Stomach (tissue), 8 donors: ENCODE measurements at regions not wholly inside any gene's neighbourhood (a gene's known extent, or its start where the extent isn't known, plus 50 kb on each side); places are given as distances from the start of the nearest gene placed in this dataset.

ENCODE experiments used
- DNase-seq, 2 donors: peaks; one replicate each; pipeline versions ENCODE4 v3.0.0 to v3.0.0-alpha.2; 2013 to 2019
- H3K27ac ChIP-seq, 5 donors: fragments of 200-600 bp in 4 of 5; sonication (generic) in 4 of 5; one replicate each; pipeline ENCODE4 v1.5.1; 2013 to 2019; ENCODE audit warnings: mild to moderate bottlenecking in 1 of 5, moderate library complexity in 1 of 5
- H3K27me3 ChIP-seq, 3 donors: fragments of 200-600 bp; sonication (generic); one replicate each; pipeline ENCODE4 v1.5.1; 2017 to 2019; ENCODE audit warnings: mixed run types in 1 of 3
- H3K36me3 ChIP-seq, 4 donors: fragments of 200-600 bp; sonication (generic); 1 replicate in 3 of 4; 2 replicates in 1 of 4; pipeline ENCODE4 v1.5.1; 2016 to 2019
- H3K4me1 ChIP-seq, 4 donors: fragments of 200-600 bp; sonication (generic); one replicate each; pipeline ENCODE4 v1.5.1; 2016 to 2019
- H3K4me3 ChIP-seq, 4 donors: fragments of 200-600 bp; sonication (generic) in 3 of 4; one replicate each; pipeline ENCODE4 v1.5.1; 2016 to 2019; ENCODE audit warnings: mild to moderate bottlenecking in 1 of 4
- H3K9me3 ChIP-seq, 4 donors: fragments of 200-600 bp; sonication (generic); one replicate each; pipeline ENCODE4 v1.5.1; 2016 to 2019
- CTCF ChIP-seq, 7 experiments: fragments of 450-650 bp in 4 of 7; fragments of 200-600 bp in 3 of 7; sonication (generic) in 3 of 7; IDR thresholded peaks; one replicate each; pipeline ENCODE4 v1.5.1; 2016 to 2019; ENCODE audit warnings: antibody characterized with exemption in 7 of 7, control low read depth in 2 of 7, mild to moderate bottlenecking in 1 of 7
- EP300 ChIP-seq: sonication (generic); formaldehyde crosslinking; IDR thresholded peaks from one replicate; pipeline ENCODE4 v1.6.1; 2017; ENCODE audit warnings: antibody characterized with exemption
- POLR2A ChIP-seq, 4 donors: fragments of 450-650 bp; IDR thresholded peaks; one replicate each; pipeline ENCODE4 v1.6.1; 2016; ENCODE audit warnings: antibody characterized with exemption in 4 of 4, control low read depth in 2 of 4, mild to moderate bottlenecking in 1 of 4, moderate library complexity in 1 of 4
- POLR2AphosphoS5 ChIP-seq, 3 donors: sonication (generic); formaldehyde crosslinking; IDR thresholded peaks; one replicate each; pipeline ENCODE4 v1.6.1; 2016; ENCODE audit warnings: antibody characterized with exemption in 3 of 3
- WGBS, 5 donors: extraction: QIAGEN DNeasy Blood & Tissue Kit in 3 of 5; methylation state at CpG; one replicate each; pipeline versions ENCODE4 v1.1.5 to v1.1.7; 2013 to 2018; 5-methylcytosine and 5-hydroxymethylcytosine counted together
- intact Hi-C: fragments of 100-400 bp; cut with DNase I; formaldehyde crosslinking; loops from one replicate; pipeline ENCODE4 v1.15.1; 2023; ENCODE audit warnings: low total_unique reads
- donor health status: healthy with polysubstance abuse.
- donor health status: Bipolar disorder and iron deficiency.
- donor health status: healthy.

- Histone ChIP-seq H3K27ac (no peak overlapping the region), H3K36me3 (no peaks in the 10 kb centered on the region), H3K4me1 (no peaks in the 10 kb centered on the region), H3K9me3 (peaks cover 0 to 4% (median 1%) of the 10 kb centered on the region in 4 donors), H3K4me3 (no peak overlapping the region), H3K27me3 (no peaks in the 10 kb centered on the region)
- intact Hi-C loops: no loop called here
- WGBS, 5 donors: 48 to 68% (median 54%) methylated on average over 5 of the region's 5 CpGs
- peak in 1 of 2 donors; percentile 32 for DNase-seq
- TF ChIP-seq POLR2AphosphoS5 (IDR thresholded peaks at IDR 0.05): no peak
These were observed 138.4 kb upstream of the STXBP5 start for GRCh38 chr6:147065786-147066185.

- no peak overlapping the region for H3K4me3 ChIP-seq
- peaks cover 0 to 4% (median 1%) of the 10 kb centered on the region in 4 donors for H3K9me3 ChIP-seq
- intact Hi-C loops: no loop called here
- no peak for DNase-seq
- H3K4me1 ChIP-seq: no peaks in the 10 kb centered on the region
- H3K36me3 ChIP-seq: no peaks in the 10 kb centered on the region
- H3K27ac ChIP-seq: no peak overlapping the region
- no peaks in the 10 kb centered on the region for H3K27me3 ChIP-seq
- no peak for TF ChIP-seq EP300
- no peak for TF ChIP-seq POLR2AphosphoS5 (IDR thresholded peaks at IDR 0.05)
- TF ChIP-seq POLR2A (IDR thresholded peaks at IDR 0.05): no peak
- no peak for TF ChIP-seq CTCF (IDR thresholded peaks at IDR 0.05)
- 86 to 98% (median 89%) methylated on average over 5 of the region's 5 CpGs for WGBS, 5 donors
These were observed 137.0 kb upstream of the STXBP5 start for GRCh38 chr6:147067184-147067583.

- TF ChIP-seq EP300: no peak
- TF ChIP-seq POLR2AphosphoS5 (IDR thresholded peaks at IDR 0.05): no peak
- no peaks in the 10 kb centered on the region for H3K27me3 ChIP-seq
- intact Hi-C loops: no loop called here
- no peak overlapping the region for H3K27ac ChIP-seq
- H3K4me1 ChIP-seq: no peaks in the 10 kb centered on the region
- 59 to 81% (median 77%) methylated on average over 2 of the region's 2 CpGs for WGBS, 5 donors
- H3K36me3 ChIP-seq: no peaks in the 10 kb centered on the region
- H3K4me3 ChIP-seq: no peak overlapping the region
- DNase-seq: no peak
- peaks cover 0 to 4% (median 1%) of the 10 kb centered on the region in 4 donors for H3K9me3 ChIP-seq
These were observed 132.4 kb upstream of the STXBP5 start for GRCh38 chr6:147071776-147072175.

- Histone ChIP-seq H3K27me3 (no peaks in the 10 kb centered on the region), H3K36me3 (no peaks in the 10 kb centered on the region), H3K4me1 (peaks cover 0 to 8% (median 5%) of the 10 kb centered on the region in 4 donors), H3K9me3 (no peaks in the 10 kb centered on the region), H3K4me3 (no peak overlapping the region), H3K27ac (no peak overlapping the region)
- no peak for TF ChIP-seq POLR2AphosphoS5 (IDR thresholded peaks at IDR 0.05)
- no peak for TF ChIP-seq EP300
- no peak for TF ChIP-seq CTCF (IDR thresholded peaks at IDR 0.05)
- TF ChIP-seq POLR2A (IDR thresholded peaks at IDR 0.05): no peak
- intact Hi-C loops: no loop called here
- WGBS, 5 donors: 87 to 100% (median 94%) methylated on average over 1 of the region's 1 CpG
- DNase-seq: no peak
These were observed 128.8 kb upstream of the STXBP5 start for GRCh38 chr6:147075381-147075780.

GRCh38 chr6:147077251-147077650 lies 127.0 kb upstream of the STXBP5 start:
- peak in 1 of 2 donors; percentile 84 for DNase-seq
- Histone ChIP-seq H3K27ac (peak overlapping the region in 4 of 5 donors; percentile 10 to 73 (median 34)), H3K4me1 (peaks cover 0 to 11% (median 7%) of the 10 kb centered on the region in 4 donors), H3K36me3 (no peaks in the 10 kb centered on the region), H3K27me3 (no peaks in the 10 kb centered on the region), H3K9me3 (no peaks in the 10 kb centered on the region), H3K4me3 (no peak overlapping the region)
- intact Hi-C loops: no loop called here
- WGBS, 5 donors: 34 to 68% (median 41%) methylated on average over 5 of the region's 5 CpGs
- TF ChIP-seq POLR2A (IDR thresholded peaks at IDR 0.05) (no peak), POLR2AphosphoS5 (IDR thresholded peaks at IDR 0.05) (peak in 1 of 3 donors; percentile 45)

- Histone ChIP-seq H3K36me3 (no peaks in the 10 kb centered on the region), H3K4me3 (no peak overlapping the region), H3K9me3 (no peaks in the 10 kb centered on the region), H3K27me3 (no peaks in the 10 kb centered on the region), H3K27ac (peak overlapping the region in 3 of 5 donors; percentile 29 to 73 (median 57)), H3K4me1 (peaks cover 0 to 11% (median 7%) of the 10 kb centered on the region in 4 donors)
- peak in 1 of 2 donors; percentile 55 for DNase-seq
- intact Hi-C loops: no loop called here
- WGBS, 5 donors: 21 to 61% (median 37%) methylated on average over 2 of the region's 2 CpGs
- TF ChIP-seq CTCF (IDR thresholded peaks at IDR 0.05) (no peak), EP300 (no peak), POLR2A (IDR thresholded peaks at IDR 0.05) (no peak), POLR2AphosphoS5 (IDR thresholded peaks at IDR 0.05) (no peak)
These were observed 126.1 kb upstream of the STXBP5 start for GRCh38 chr6:147078106-147078505.
